PC-3 (cell line): ENCODE measurements at regions not wholly inside any gene's neighbourhood (a gene's known extent, or its start where the extent isn't known, plus 50 kb on each side); places are given as distances from the start of the nearest gene placed in this dataset.

Experiments used
- ATAC-seq: fragments of 200-7000 bp; cut with Tn5 transposase; 2 replicates; pipeline ENCODE4 v1.9.1; 2020; ENCODE audit warnings: mild to moderate bottlenecking, moderate library complexity
- BruUV-seq: library from RNA; stranded (reverse); fragments of 400-500 nt; replicated peaks from 2 replicates; lab custom pipeline; 2021; lab: Mats Ljungman, UMichigan
- CTCF ChIA-PET: fragments of 300-600 bp; sonication (Branson Sonifier 250); formaldehyde crosslinking; loops from one replicate; lab custom pipeline; 2022; ENCODE audit warnings: antibody characterized with exemption; lab: Charles Lee
- POLR2A ChIA-PET: fragments of 300-600 bp; sonication (Branson Sonifier 250); formaldehyde crosslinking; loops from one replicate; lab custom pipeline; 2022; ENCODE audit warnings: antibody characterized with exemption; ENCODE audit not compliant: unreplicated experiment; lab: Charles Lee
- DNase-seq: peaks from one replicate; pipeline ENCODE4 v3.0.0-alpha.2; 2015
- H2AFZ ChIP-seq: fragments of 300-600 bp; sonication (generic); 2 replicates; pipeline ENCODE4 v1.6.0; 2016; ENCODE audit warnings: antibody characterized with exemption, low read length
- H3F3A ChIP-seq: fragments of 300-600 bp; sonication (generic); one replicate; pipeline ENCODE4 v1.6.0; 2017; ENCODE audit warnings: antibody characterized with exemption, low read length, control low read depth, mild to moderate bottlenecking; ENCODE audit not compliant: unreplicated experiment
- H3K27ac ChIP-seq: fragments of 300-600 bp; sonication (generic); 2 replicates; pipeline ENCODE4 v1.5.1; 2016; ENCODE audit warnings: mild to moderate bottlenecking, low read length
- H3K27me3 ChIP-seq: fragments of 300-600 bp; sonication (generic); 2 replicates; pipeline ENCODE4 v1.6.1; 2016; ENCODE audit warnings: low read length, mixed read lengths
- H3K36me3 ChIP-seq: fragments of 300-600 bp; sonication (generic); 2 replicates; pipeline ENCODE4 v1.6.1; 2016; ENCODE audit warnings: low read depth, mixed run types, low read length, mixed read lengths
- H3K4me1 ChIP-seq: fragments of 300-600 bp; sonication (generic); 2 replicates; pipeline ENCODE4 v1.5.1; 2016; ENCODE audit warnings: low read length; ENCODE audit not compliant: insufficient read depth
- H3K4me2 ChIP-seq: fragments of 300-600 bp; sonication (generic); 2 replicates; pipeline ENCODE4 v1.6.0; 2016; ENCODE audit warnings: low read length
- H3K4me3 ChIP-seq: fragments of 300-600 bp; sonication (generic); 2 replicates; pipeline ENCODE4 v1.5.1; 2016; ENCODE audit warnings: mild to moderate bottlenecking, low read length, mixed read lengths
- H3K79me2 ChIP-seq: fragments of 300-600 bp; sonication (generic); 2 replicates; pipeline ENCODE4 v1.6.1; 2017; ENCODE audit warnings: low read length, mixed read lengths
- H3K9ac ChIP-seq: fragments of 300-600 bp; sonication (generic); 2 replicates; pipeline ENCODE4 v1.6.0; 2016; ENCODE audit warnings: mild to moderate bottlenecking, low read length
- H3K9me2 ChIP-seq: fragments of 300-600 bp; sonication (generic); replicated peaks from 2 replicates; pipeline ENCODE4 v1.6.1; 2016; ENCODE audit warnings: mixed run types, low read length, mixed read lengths
- H3K9me3 ChIP-seq: fragments of 300-600 bp; sonication (generic); 2 replicates; pipeline ENCODE4 v1.6.1; 2016; ENCODE audit warnings: low read length, mixed read lengths
- H4K20me1 ChIP-seq: fragments of 300-600 bp; sonication (generic); 2 replicates; pipeline ENCODE4 v1.6.1; 2016; ENCODE audit warnings: low read length, mixed read lengths
- CTCF ChIP-seq: fragments of 300-600 bp; sonication (generic); conservative IDR thresholded peaks from 2 replicates; pipeline ENCODE4 v1.5.1; 2017; ENCODE audit warnings: antibody characterized with exemption, low read depth, mild to moderate bottlenecking, low read length
- EZH2 ChIP-seq: fragments of 300-600 bp; sonication (generic); IDR thresholded peaks from one replicate; pipeline ENCODE4 v1.6.1; 2017; ENCODE audit warnings: antibody characterized with exemption, mild to moderate bottlenecking, low read length; ENCODE audit not compliant: unreplicated experiment
- EZH2phosphoT487 ChIP-seq: fragments of 300-600 bp; sonication (generic); IDR thresholded peaks from 2 replicates; pipeline ENCODE4 v1.6.1; 2018; ENCODE audit warnings: mild to moderate bottlenecking, antibody characterized with exemption, low read length, borderline replicate concordance
- intact Hi-C: fragments of 100-400 bp; cut with micrococcal nuclease; formaldehyde crosslinking; loops from 2 replicates; pipeline ENCODE4 v1.9.0; 2023

- Histone ChIP-seq H3F3A (no peaks in the 10 kb centered on the region), H3K79me2 (no peaks in the 10 kb centered on the region), H3K4me2 (no peak overlapping the region), H2AFZ (no peak overlapping the region), H3K9me3 (no peaks in the 10 kb centered on the region), H3K9ac (no peak overlapping the region), H3K36me3 (no peaks in the 10 kb centered on the region), H3K27me3 (peaks cover 93% of the 10 kb centered on the region), H3K9me2 (no peaks in the 10 kb centered on the region), H3K4me1 (no peaks in the 10 kb centered on the region), H3K27ac (no peak overlapping the region), H4K20me1 (no peaks in the 10 kb centered on the region), H3K4me3 (no peak overlapping the region)
- DNase-seq (no peak), ATAC-seq (no peak)
- ChIA-PET CTCF (no interaction called here), POLR2A (interaction anchor here (0.7 kb wide), 1 partner anchor 48 kb away, joined by 9 read pairs; no protein-coding TSS in a partner anchor)
- intact Hi-C loops = no loop called here
- no peak for TF ChIP-seq CTCF
- no TSS peak for BruUV-seq
Observed at GRCh38 chr13:112254061-112254818, 121.9 kb upstream of the SPACA7 start.

- BruUV-seq = no TSS peak
- H3K27me3 ChIP-seq = peaks cover 93% of the 10 kb centered on the region
- no peak overlapping the region for H3K4me2 ChIP-seq
- H3K79me2 ChIP-seq = no peaks in the 10 kb centered on the region
- no peaks in the 10 kb centered on the region for H3K36me3 ChIP-seq
- no peak for ATAC-seq
- no peaks in the 10 kb centered on the region for H3K4me1 ChIP-seq
- ChIA-PET CTCF (no interaction called here), POLR2A (no interaction called here)
- H3K27ac ChIP-seq = no peak overlapping the region
- no peak for DNase-seq
- intact Hi-C loops = no loop called here
- H3K9me3 ChIP-seq = no peaks in the 10 kb centered on the region
- no peak for TF ChIP-seq CTCF
- no peak for TF ChIP-seq EZH2phosphoT487
- no peak for TF ChIP-seq EZH2
- no peaks in the 10 kb centered on the region for H3F3A ChIP-seq
- H3K9ac ChIP-seq = no peak overlapping the region
- H4K20me1 ChIP-seq = no peaks in the 10 kb centered on the region
- no peaks in the 10 kb centered on the region for H3K9me2 ChIP-seq
- no peak overlapping the region for H2AFZ ChIP-seq
- H3K4me3 ChIP-seq = no peak overlapping the region
Observed at GRCh38 chr13:112254900-112255299, 121.3 kb upstream of the SPACA7 start.

GRCh38 chr13:112255550-112256120 is 120.5 kb upstream of the SPACA7 start:
- H3K9ac ChIP-seq = no peak overlapping the region
- H3K4me3 ChIP-seq = no peak overlapping the region
- no peaks in the 10 kb centered on the region for H4K20me1 ChIP-seq
- DNase-seq = no peak
- CTCF ChIA-PET = no interaction called here
- no peaks in the 10 kb centered on the region for H3K36me3 ChIP-seq
- no peaks in the 10 kb centered on the region for H3K9me3 ChIP-seq
- no peaks in the 10 kb centered on the region for H3K9me2 ChIP-seq
- H3K4me2 ChIP-seq = no peak overlapping the region
- H2AFZ ChIP-seq = no peak overlapping the region
- BruUV-seq = no TSS peak
- intact Hi-C loops = no loop called here
- H3F3A ChIP-seq = no peaks in the 10 kb centered on the region
- POLR2A ChIA-PET = no interaction called here
- H3K27me3 ChIP-seq = peaks cover 93% of the 10 kb centered on the region
- H3K4me1 ChIP-seq = no peaks in the 10 kb centered on the region
- TF ChIP-seq EZH2phosphoT487 (no peak), CTCF (no peak), EZH2 (no peak)
- no peaks in the 10 kb centered on the region for H3K79me2 ChIP-seq
- no peak overlapping the region for H3K27ac ChIP-seq
- no peak for ATAC-seq
